ENCODE measurements at regions not wholly inside any gene's neighbourhood (a gene's known extent, or its start where the extent isn't known, plus 50 kb on each side); places are given as distances from the start of the nearest gene placed in this dataset.

DNA sequence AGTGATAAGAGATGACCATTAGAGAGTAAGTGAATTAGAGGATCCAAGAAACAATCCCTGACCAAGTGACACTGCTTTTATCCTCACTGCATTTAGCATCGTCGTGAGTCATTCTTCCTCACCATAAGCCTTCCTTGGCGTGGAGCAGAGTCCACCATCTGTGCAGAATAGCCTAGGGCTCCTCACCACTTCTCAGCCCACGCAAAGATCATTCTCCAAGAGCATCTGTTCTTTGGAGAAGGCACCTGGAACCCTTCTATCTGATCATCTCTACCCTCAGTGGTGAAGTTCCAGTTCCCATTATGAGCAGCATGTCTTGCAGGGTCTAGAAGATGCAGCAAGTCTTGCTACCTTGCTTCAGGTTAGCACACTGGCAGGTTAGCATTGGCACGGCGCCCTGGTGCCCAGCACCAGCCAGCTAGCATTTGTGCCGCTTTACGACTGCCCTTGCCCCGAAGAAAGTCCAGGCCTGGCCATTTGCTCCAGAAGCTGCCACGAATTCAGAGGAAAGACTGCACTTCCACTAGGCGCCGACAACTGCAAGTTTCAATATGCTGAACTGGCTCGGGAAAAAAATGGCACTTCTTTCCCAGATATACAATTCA, 225.8 kb downstream of the TTC32 start:
- no peak for DNase-seq

DNA sequence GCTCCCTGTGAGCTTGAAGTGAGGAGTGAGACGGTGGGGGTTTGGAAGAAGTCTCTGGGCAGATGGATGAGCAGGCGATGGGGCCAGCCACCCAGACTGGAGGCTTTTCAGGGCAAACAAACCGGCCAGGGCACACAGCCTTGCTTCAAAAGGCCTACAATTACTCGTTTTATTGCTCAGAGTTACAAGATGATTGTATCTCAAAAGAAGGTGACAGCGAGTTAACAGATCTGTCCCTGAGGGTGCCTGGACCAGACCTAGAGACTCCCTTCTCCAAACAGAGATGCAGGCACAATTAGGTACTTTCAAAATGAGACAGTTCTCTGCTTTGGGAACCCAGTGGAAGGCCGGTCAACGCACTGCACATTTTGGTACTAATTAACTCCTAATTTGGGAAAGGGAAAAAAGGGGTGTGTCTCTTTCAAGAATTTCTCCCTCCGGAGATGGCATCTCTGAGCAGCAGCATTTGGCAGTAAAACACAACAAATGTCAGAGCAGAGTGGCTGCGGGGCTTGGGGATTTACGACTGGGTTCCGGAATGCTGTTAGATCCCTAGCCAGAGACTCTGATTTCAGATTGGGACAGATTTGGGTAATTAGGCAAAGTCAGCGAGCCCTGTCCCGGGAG, 226.7 kb downstream of the TTC32 start:
- DNase-seq, result no peak

DNA sequence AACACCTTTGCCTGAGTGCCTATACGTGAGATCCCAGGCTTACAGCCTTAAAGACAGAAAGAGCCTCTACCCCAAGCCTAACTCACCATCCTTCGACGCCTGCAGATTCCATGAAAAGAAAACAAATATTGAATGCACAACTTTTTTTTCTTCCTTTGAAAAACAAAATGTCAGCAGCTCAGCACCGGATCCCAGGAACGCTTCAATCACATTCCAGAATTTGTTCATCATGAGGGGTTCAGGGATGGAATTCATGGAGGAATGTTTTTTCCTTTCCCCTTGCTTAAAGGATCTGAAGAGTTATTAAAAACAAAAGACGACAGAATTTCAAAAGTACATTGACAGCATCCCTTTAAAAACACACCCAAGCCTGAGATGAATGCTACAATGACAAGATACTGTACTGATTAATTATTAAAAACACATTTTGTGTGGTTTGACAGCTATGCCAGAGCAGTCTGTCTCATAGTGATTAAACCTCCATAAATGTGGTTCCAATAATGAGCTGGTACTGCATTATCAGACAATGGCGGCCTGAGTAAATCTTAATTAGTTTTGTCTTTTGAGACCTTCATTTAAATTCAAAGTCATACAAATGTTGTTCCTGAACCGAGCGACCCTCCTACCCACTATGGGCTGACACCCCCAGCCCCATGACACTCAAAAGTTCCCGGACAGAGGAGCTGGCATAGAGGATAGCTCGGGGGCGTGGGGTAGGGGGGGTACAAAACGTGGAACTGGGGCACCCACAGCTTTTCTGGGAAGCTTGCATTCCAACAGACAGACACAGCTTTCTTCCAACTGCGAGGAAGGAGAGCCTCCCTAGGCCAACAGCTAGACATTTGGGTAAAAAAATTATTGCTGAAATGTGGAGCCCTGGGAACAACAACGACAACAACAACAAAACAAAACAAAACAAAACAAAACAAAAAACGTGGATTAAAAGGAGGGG, 227.5 kb downstream of the TTC32 start:
- DNase-seq, result no peak

DNA sequence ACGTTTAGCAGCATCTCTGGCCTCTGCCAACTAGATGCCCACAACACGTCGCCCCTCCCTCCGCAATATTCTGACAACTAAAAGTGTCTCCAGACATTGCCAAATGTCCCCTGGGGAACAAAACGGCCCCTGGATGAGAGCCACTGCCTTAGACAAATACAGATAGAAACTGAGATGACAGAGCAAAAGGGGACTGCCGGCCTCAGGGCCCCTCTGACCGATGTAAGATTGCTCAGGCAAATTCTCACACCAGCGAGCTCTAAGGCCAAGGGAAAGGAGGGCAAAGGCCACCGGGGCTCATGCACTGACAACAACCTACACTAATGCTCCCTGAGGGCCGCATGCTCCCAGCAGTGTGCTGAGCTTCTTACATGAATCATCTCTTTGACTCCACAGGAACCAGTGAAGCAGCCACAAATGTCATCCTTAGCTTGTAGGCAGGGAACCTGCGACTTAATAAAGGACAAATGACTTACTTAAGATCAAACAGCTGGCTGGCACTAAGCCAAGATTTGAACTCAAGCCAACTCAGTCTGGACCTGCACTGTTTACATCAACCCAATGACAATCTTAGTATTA, 228.5 kb downstream of the TTC32 start:
- DNase-seq, result no peak

DNA sequence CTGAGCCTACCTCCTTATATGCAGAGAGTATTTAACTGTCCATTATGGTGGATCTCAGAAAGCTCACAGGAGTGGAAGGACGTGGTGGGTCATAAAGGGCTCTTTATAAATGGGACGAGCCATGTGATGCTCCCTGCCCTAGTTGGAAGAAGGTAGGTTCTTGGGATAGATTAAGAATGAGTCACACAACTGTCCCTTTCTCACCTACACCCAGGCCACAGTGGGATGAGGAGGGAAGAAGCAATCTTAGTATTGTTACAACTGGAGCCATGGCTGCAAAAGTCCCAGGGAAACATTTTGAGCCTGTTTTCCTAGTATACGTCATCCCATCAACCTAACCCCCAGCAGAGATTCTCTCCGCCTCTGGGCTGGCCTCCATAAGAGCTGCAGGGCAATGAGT, 229.9 kb downstream of the TTC32 start:
- no peak for DNase-seq

DNA sequence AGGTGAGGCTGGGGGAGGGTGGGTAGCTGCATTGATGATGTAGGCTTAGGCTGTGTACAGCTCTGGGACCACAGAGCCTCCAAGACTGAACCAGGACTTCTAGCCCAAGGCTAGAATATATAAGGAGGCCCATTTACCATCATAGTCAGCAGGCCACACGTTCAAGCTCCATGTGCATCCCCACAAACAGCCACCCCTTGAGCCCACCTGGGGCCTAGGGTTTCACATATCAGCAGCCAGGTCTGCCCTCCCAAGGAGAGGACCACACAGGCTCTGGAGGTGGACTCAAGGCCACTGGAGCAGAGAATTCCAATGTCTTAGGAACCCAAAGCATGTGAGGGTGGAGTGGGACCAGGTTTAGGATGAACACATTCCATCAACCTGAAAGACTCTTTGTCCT, 230.5 kb downstream of the TTC32 start:
- DNase-seq, result no peak

DNA sequence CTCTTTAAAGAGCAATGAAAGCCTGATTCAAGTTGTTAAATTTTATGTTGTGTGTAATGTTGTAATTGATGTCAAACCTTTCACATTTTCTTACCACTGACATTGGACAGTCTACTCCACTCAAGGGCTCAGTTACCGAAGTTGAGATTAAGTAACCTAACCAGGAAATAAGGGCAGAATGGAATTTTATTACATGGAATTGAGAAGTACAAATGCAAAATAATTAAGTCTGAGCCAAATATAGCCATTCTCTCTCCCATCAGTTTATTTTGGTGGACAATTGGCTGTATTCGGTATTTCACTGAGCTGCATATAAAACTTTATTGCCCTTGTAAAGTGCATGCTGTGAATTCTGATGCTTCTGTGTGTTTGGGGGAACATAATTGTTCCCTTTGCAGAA, 231.5 kb downstream of the TTC32 start:
- no peak for DNase-seq

DNA sequence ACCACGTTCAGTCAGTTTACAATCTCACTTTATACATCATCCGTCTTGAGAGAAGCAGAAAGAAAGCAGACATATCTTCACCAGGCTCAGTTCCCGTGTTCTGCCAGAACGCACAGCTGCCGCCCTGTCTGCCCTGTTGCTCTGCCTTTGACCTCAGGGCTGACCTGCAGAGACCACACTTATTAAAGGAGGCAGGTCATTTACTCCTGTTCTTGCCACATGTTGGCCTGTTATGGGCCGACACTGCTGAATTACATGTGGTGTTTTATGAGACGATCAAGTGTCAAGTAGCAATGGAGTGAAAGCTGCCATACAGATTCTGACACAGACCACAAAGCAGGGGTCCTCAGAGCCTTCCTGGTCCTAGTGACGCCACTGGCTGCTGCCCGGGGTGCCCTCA, 232.2 kb downstream of the TTC32 start:
- no peak for DNase-seq

DNA sequence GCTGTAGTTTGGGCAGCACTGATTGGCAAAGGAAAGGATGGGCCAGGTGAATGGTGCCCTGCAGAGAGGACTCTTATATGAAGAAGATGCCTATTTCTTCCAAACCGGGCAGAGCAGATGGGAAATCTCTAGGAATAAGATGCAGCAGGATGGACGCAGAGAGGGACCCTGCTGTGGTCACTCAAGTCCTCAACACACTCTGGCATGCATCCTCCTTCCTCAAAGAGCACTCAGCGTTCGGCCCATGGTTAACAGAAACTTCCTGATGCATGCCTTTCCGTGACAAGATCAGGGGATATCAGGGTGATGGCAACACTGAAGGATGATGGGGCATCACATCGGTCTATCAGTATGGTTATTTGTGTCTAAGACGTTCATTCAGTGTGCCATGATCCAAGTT, 232.7 kb downstream of the TTC32 start:
- DNase-seq, result no peak

DNA sequence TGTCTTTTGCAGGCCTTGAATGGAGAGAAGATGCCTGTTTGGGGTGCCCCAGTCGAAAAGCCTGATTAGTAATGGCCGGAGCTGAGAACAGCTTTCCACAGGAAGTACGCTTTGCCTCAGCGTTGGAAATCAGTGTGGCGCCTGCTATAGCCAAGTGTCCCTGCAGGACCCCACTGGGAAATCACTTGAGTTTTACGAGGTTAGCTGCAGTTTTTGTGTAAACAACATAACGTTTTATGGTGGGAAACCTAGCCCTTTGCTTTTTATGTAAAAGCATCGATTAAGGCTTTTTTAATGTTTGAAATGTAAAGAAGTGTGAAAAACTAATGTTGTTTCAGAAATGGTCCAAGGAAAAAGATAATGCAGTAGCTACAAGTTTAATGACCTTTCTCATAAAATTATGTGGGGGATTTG, 234.2 kb downstream of the TTC32 start:
- no peak for DNase-seq

DNA sequence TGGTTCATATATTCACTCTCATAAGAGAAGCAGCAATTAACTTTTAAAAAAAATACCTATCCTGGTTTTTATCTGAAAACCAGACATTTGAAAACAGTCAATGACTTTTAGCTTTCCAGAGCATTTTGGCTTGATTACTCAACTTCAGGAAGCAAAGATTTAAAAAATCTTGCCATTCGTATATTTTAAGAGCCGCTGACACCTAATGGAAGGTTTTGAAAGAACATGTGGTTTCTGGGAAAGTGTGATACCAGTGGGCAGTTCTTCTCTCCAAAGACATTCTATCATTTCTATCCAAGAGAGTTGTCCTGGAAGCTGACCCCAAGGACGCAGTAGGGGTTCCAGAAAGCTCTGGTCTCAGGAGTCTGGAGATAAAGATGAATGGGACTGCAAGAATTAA, 234.7 kb downstream of the TTC32 start:
- DNase-seq, result no peak

DNA sequence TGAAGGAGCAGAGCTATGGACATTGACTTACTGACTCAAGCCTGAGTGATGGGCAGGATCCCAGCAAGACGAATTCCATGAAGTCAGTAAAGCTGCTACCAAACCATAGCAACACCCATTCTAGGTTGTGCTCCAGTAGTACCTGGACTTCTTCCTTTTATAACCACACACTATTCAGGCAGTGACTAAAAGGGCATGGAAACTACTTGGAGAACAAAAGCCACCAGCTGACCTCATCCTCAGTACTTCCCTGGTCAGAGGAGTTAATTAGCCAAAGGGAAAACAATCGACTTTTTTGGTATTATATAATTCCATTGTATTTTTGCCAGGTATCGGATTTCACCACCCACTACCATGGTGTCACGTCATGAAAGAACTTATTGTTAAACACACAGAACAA, 237.1 kb downstream of the TTC32 start:
- DNase-seq, result no peak

DNA sequence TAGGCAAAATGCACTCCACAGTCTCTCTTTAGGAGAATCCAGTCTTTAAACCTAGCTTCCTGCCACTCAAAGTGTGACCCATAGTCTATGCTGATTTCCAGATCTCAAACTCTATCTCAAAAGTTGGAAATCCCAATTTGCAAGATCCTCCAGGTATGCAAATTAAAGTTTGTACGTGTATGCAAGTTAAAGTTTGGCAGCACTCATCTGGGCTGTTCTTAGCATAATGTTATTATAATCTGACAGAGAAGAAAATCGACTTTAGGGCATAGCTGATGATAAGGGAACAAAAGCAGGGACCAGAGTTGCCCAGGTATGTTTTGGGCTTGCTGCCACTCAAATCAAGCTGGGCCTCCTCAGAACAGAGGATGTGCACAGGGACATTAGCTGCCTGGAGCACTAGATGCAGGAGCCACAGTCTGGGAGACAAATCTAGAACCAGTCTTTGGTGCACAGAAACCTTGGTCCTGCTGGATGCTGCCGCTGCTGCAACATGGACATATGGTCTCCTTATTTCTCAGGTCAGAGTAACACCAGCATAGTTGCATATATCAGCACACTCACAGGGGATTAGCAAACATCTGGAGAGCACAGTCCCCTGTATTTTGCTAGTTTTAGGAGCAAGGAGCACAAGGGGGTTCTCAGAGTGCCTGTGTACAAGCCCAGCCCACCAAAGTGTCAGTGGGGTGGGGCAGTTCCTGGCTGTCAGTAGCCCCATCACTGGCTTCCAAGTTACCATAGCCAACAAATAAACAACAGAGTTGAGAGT, 242.6 kb downstream of the TTC32 start:
- DNase-seq, result no peak

DNA sequence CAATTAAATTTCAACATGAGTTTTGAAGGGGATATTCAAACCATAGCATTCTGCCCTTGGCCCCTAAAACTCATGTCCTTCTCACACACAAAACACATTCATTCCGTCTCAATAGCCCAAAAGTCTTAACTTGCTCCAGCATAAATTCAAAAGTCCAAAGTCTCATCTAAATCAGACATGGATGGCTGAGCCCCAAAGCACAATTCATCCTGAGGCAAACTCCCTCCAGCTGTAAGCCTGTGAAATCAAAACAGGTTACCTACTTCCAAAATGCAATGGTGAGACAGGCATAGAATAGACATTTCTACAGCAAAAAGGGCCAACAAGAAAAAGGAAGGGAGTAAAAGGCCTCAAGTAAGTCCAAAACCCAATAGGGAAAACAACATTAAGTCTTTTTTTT, 245.8 kb downstream of the TTC32 start:
- DNase-seq, result no peak

DNA sequence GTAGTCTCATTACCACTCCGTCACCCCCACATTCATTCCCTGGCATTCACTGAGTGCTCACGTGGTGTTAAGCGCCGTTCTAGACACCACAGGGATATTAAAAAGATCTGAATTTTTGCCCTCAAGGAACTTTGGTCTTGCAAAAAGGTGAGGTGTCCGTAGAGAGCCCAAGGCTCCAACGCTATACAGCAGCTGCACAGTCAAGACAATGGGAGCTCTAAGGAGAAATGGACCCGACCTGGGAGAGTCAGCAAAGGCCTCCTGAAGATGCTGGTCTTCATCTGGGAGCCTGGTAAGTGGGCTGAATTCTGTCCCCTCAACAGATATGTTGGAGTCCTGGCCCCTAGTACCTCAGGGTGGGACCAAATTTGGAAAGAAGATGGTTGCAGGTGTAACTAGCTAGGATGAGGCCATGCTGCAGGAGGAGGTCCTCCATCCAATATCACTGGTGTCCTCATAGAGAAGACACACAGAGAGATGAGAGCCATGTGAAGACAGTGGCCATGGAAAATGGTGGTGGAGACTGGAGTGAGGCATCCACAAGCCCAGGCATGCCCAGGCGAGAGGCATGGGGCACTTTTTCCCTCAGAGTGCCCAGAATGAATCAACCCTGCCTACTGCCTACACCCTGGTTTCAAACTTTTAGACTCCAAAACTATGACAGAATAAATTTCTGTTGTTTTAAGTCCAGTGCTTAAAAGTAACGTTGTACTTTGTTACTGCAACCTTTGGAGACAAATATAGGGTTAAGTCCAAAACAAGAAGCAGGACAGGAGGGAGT, 247.3 kb downstream of the TTC32 start:
- DNase-seq, result no peak

DNA sequence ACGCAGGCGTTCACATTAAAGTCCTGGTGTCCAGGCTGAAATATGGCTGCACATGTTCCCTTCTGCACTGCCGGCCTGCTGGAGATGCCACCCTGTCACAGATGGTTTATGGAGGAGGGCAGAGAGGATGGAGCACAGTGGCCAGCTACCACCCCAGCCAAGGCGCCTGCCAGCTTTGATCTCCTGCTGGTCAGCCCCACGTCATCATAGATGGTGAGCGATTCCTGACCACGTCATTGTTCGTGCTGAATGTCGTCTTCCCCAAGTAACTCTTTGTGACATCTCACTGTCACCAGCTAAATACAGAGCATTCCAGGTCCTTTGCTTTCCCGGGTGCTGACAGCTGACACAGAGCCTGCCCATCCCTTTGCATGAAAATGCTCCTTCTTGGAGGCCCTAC, 248.3 kb downstream of the TTC32 start:
- no peak for DNase-seq

DNA sequence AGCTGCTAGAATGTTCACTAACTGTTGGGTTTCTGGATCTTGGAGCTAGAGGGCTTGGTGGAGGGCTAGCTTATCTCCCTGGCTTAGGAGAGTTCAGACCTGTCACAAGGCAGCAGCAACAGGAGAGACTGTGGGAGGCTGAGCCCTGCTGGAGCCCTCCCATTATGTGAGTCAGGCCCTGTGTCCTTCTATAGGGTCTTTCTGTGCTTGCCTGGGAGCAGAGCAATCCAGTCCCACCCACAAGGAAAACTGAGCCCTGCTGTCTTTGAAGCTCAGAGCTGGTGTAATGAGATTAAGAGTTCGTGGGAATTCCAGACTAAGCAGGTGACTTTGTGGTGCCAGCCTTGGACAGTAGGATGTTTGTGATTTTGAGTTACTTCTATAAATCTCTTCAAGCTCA, 249.0 kb downstream of the TTC32 start:
- no peak for DNase-seq

DNA sequence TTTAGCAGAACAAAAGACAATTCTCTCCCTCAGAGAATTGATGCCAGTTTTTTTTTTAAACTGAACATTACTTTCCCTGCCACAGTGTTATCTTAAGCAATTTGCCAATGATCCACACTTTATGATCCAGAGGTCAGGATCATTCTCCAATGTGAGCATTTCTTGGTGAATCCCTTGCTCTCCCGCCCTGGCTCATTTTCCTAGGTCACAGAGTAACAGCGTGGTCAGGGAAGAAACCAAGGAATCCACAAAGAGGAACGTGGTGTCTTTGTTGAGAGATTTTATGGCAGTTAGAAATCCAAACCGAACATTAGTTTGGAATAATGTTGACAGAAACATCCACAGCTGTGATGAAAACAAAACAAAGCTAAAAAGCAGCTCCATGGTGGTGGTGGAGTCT, 250.3 kb downstream of the TTC32 start:
- no peak for DNase-seq

DNA sequence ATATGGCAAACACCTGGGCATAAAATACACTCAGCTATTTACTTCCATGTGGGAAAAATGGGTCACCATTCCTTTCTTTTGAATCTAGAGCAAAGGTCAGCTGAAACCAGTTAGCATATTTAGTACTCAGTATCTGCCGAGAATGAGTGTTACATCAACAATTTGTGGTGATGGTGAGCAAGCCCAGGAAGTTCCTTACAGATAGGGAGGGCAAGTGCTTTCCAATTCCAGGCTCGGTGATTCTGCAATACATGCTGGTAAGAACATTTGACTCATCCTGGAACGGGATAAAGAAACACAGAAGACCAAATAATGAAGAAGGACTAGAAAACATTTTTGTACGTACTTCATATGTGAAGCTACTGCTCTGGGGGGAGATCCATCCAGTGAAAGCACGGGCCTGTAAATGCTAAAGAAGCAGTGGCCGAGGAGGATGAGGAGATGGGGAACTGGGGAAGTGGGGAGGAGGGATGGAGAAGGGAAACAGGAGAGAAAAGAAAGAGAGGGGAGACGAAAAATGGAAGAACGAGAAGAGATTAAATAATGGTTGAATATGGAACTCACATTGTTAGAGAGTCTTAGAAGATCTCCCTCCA, 251.9 kb downstream of the TTC32 start:
- no peak for DNase-seq

DNA sequence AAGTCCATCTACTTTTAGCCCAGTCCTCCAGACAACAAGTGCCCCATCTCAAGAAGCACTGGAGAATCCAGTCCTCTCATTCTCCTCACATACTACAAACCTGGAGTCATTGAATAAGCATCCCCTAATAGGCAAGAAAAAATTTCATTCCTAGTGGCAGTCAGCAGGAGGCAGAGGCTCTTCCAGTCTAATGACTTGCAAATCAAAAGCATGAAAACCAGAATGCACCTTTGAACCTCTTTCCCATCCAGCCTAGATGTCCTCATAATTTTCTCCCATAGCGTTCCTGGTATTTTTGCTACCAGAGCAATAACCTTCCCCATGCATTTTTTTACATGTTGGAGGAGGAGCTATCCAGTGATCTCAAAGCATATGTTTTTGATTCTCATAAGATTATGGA, 252.6 kb downstream of the TTC32 start:
- no peak for DNase-seq

DNA sequence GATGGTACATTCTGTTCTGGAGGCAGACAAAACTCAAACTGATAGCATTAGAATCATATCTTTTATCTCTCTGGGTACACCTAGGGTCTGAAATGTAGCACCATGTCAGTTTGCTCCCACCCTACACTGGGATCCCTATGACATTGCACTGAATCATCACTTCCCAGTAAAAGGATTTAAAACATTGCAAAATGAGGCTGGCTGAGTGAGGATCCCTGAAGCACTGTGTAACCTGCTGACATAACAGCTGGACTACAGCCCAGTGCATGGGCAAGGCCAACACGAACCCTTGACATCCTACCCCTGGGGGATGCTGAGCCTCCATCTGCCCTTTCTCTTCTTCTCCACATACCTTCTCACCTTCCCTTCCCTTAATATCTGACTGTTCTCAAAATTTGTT, 253.2 kb downstream of the TTC32 start:
- no peak for DNase-seq

DNA sequence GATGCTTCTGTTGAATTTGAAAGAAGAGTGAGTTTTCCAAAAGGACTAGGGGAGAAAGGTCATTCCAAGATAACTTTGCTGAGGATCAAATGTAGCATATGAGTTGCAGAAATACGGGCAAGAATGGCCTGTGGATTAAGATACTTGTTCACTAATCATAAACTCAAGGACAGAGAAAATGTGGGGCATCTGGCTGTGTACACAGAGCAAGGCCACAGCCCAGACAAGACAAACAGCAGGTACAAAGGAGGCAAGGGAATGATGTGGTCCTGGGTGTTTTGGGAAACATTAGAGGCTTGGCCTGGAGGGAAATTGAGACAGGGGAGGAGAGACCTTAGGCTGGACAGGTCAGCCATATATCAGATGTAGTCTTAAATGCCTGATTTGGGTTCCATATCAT, 254.8 kb downstream of the TTC32 start:
- no peak for DNase-seq
